ENCODE measurements at regions not wholly inside any gene's neighbourhood (a gene's known extent, or its start where the extent isn't known, plus 50 kb on each side); places are given as distances from the start of the nearest gene placed in this dataset.

DNA sequence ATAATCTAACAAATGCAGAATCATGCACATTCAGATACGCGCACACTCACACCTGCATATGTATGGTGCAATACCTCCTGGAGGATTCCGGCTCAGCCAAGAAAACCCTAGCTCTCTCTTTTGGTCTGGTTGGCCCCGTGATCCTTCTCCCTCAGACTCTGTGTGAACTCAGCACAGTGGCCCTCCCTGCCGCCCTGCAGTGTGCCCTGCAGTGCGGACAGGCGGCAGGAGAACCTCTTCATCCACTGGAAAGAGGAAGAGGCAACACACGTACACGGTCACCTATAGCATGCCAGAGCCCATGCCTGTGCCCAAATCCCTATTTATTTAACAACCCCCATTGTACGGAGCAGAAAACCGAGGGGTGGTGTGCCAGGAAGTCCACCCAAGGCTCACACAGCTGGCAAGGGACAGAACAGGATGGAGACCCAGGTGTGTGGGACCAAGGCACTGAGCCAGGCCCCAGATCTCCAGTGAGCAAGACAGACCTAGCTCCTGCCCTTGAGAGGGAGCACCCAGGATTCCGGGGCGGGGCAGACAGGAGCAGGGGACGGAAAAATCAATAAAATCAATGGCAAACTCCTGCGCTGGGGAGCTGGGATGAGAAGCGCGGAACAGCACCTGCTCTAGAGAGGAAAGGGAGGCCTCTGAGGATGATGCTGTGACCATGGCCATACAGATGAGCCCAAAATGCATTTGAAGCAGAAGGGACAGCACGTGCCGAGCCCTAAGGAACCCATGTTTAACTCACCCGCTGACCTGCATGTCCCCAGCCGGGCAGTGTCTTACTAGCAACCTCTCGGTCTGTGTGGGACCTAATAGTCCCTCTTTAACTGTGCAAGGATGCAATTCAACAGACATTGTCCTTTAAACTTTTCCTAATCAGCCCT lies 54.7 kb upstream of the CIBAR2 start:
- Mint-ChIP-seq H3K4me1 (peaks cover 17% of the 10 kb centered on the region), H3K27ac (no peak overlapping the region), H3K36me3 (ENCODE audit: low read depth) (peaks cover 2% of the 10 kb centered on the region), H3K4me3 (no peak overlapping the region), H3K9me3 (no peaks in the 10 kb centered on the region), H3K27me3 (ENCODE audit: insufficient read depth) (peaks cover 19% of the 10 kb centered on the region)
- H3K4me1 ChIP-seq (ENCODE audit: control insufficient read depth, insufficient read depth, low read length) = no peaks in the 10 kb centered on the region
- WGBS, 2 experiments (ENCODE audit: insufficient coverage in 1 of 2, insufficient read length in 1 of 2) = 91 to 93% methylated on average over 19 to 22 of the region's 22 CpGs
- TF ChIP-seq, protein P1, sequence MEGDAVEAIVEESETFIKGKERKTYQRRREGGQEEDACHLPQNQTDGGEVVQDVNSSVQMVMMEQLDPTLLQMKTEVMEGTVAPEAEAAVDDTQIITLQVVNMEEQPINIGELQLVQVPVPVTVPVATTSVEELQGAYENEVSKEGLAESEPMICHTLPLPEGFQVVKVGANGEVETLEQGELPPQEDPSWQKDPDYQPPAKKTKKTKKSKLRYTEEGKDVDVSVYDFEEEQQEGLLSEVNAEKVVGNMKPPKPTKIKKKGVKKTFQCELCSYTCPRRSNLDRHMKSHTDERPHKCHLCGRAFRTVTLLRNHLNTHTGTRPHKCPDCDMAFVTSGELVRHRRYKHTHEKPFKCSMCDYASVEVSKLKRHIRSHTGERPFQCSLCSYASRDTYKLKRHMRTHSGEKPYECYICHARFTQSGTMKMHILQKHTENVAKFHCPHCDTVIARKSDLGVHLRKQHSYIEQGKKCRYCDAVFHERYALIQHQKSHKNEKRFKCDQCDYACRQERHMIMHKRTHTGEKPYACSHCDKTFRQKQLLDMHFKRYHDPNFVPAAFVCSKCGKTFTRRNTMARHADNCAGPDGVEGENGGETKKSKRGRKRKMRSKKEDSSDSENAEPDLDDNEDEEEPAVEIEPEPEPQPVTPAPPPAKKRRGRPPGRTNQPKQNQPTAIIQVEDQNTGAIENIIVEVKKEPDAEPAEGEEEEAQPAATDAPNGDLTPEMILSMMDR (conservative IDR thresholded peaks at IDR 0.05) = no peak
- H3K27me3 ChIP-seq (ENCODE audit: control insufficient read depth, insufficient read depth, low read length, poor library complexity, severe bottlenecking) = peaks cover 13% of the 10 kb centered on the region
- H3K27ac ChIP-seq (ENCODE audit: low read depth, low read length) = no peak overlapping the region
- H3K36me3 ChIP-seq (ENCODE audit: control insufficient read depth, insufficient read depth, low read length) = no peaks in the 10 kb centered on the region
- no peaks in the 10 kb centered on the region for H3K9me3 ChIP-seq (ENCODE audit: control insufficient read depth, low read length)
- no peak for DNase-seq
- H3K4me3 ChIP-seq (ENCODE audit: low read length) = no peak overlapping the region
- H3K9ac ChIP-seq (ENCODE audit: extremely low read depth, low read length, poor library complexity, severe bottlenecking) = no peak overlapping the region

DNA sequence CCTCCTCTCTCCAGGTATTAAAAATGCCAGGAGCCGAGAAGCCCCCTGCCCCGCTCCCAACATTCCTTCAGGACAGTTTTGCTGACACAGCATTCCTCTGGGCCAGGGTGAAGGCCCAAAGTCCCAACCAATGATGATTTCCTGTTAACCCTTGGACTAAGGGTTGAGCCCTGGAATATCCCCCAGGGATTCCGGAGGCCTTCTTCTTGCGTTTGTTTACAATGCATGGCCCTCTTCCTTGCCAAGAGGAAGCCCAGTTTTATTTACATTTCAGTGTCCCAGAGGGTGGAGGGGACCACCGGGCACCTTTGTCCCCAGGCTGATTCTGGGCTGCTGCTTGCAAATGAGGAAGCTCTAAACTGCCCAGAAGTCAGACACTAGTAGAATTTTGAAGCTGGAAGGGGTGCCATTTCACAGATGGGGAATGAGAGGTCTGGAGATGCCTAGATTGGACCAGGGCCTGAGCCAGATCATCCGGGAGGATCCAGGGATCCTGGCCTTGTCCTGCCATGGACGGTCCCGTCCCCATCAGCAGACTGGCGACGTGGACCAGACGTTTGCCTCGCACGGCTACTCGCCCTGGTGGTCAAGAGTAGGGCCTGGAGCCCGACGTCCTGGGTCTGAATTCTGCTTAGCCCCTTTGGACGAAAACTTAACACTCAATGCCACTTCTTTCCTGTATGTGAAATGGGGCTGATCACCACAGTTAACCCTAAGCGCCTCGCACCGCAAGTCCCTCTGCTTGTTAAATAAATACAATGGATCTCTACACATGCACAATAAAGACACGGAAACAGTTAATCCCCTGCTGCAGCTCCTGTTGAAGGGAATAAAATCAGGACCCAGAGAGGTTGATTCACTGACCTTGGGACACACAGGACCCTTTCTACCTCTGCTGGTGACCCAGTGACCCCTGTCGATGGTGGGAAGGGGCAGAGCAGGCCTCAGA lies 55.6 kb upstream of the CIBAR2 start:
- Histone ChIP-seq H3K27me3 (ENCODE audit: control insufficient read depth, insufficient read depth, low read length, poor library complexity, severe bottlenecking) (peaks cover 13% of the 10 kb centered on the region), H3K9me3 (ENCODE audit: control insufficient read depth, low read length) (no peaks in the 10 kb centered on the region), H3K36me3 (ENCODE audit: control insufficient read depth, insufficient read depth, low read length) (no peaks in the 10 kb centered on the region), H3K4me1 (ENCODE audit: control insufficient read depth, insufficient read depth, low read length) (peaks cover 5% of the 10 kb centered on the region), H3K4me3 (ENCODE audit: low read length) (no peak overlapping the region), H3K27ac (ENCODE audit: low read depth, low read length) (no peak overlapping the region), H3K9ac (ENCODE audit: extremely low read depth, low read length, poor library complexity, severe bottlenecking) (no peak overlapping the region)
- H3K36me3 Mint-ChIP-seq (ENCODE audit: low read depth) = peaks cover 4% of the 10 kb centered on the region
- 72 to 77% methylated on average over 19 to 22 of the region's 22 CpGs for WGBS, 2 experiments (ENCODE audit: insufficient coverage in 1 of 2, insufficient read length in 1 of 2)
- peak overlapping the region; percentile 60 for H3K4me3 Mint-ChIP-seq
- peaks cover 26% of the 10 kb centered on the region for H3K4me1 Mint-ChIP-seq
- no peak overlapping the region for H3K27ac Mint-ChIP-seq
- no peak for DNase-seq
- peaks cover 19% of the 10 kb centered on the region for H3K27me3 Mint-ChIP-seq (ENCODE audit: insufficient read depth)
- no peaks in the 10 kb centered on the region for H3K9me3 Mint-ChIP-seq
- TF ChIP-seq, protein P1 (conservative IDR thresholded peaks at IDR 0.05) = peak; percentile 47

DNA sequence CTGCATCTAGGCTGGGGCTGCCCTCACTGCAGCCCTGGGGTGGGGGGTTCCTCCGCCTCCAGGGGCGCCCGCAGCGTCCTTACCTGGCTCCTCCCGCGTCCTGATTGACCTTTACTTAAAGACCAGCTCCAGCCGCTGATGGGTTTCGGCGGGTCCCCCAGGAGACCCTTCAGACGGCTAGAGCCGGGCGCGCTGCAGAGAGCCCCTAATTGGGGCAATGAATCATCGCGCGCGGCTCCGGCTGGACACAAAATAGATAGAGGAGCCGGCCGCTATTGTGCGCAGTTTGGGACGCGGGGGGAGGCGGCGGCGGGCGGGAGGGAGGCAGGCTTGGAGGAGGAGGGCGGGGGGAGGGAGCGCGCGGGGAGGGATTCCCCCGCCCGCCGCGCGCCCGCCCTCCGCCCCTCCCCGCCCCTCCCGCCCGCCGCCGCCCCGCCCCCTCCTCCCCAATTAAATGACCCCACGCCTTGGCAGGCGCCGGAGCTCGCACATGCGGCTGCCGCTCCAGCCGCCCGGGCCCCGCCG lies 56.5 kb upstream of the CIBAR2 start:
- Histone ChIP-seq H3K9me3 (ENCODE audit: control insufficient read depth, low read length) (no peaks in the 10 kb centered on the region), H3K27ac (ENCODE audit: low read depth, low read length) (no peak overlapping the region), H3K4me3 (ENCODE audit: low read length) (peak overlapping the region; percentile 40), H3K9ac (ENCODE audit: extremely low read depth, low read length, poor library complexity, severe bottlenecking) (no peak overlapping the region), H3K36me3 (ENCODE audit: control insufficient read depth, insufficient read depth, low read length) (no peaks in the 10 kb centered on the region), H3K4me1 (ENCODE audit: control insufficient read depth, insufficient read depth, low read length) (peaks cover 7% of the 10 kb centered on the region), H3K27me3 (ENCODE audit: control insufficient read depth, insufficient read depth, low read length, poor library complexity, severe bottlenecking) (peaks cover 13% of the 10 kb centered on the region)
- no peaks in the 10 kb centered on the region for H3K9me3 Mint-ChIP-seq
- peaks cover 19% of the 10 kb centered on the region for H3K27me3 Mint-ChIP-seq (ENCODE audit: insufficient read depth)
- 8 to 9% methylated on average over 5 to 24 of the region's 54 CpGs for WGBS, 2 experiments (ENCODE audit: insufficient coverage in 1 of 2, insufficient read length in 1 of 2)
- peaks cover 4% of the 10 kb centered on the region for H3K36me3 Mint-ChIP-seq (ENCODE audit: low read depth)
- peaks cover 34% of the 10 kb centered on the region for H3K4me1 Mint-ChIP-seq
- peak; percentile 82 for DNase-seq
- H3K4me3 Mint-ChIP-seq = peak overlapping the region; percentile 60
- TF ChIP-seq, protein P1 (conservative IDR thresholded peaks at IDR 0.05) = no peak
- no peak overlapping the region for H3K27ac Mint-ChIP-seq

Data from endodermal cell (in vitro differentiated cells).